Stimulated activated CD8-positive, alpha-beta memory T cell treated with anti-CD3 and anti-CD28 coated beads, Interleukin-7, amount 100 ng/mL, for 24 hours (primary cell): ENCODE measurements at regions not wholly inside any gene's neighbourhood (a gene's known extent, or its start where the extent isn't known, plus 50 kb on each side); places are given as distances from the start of the nearest gene placed in this dataset.

Experiments used
- DNase-seq: peaks from one replicate; pipeline ENCODE4 v3.0.0-alpha.2; 2020; ENCODE audit warnings: low read depth

DNA sequence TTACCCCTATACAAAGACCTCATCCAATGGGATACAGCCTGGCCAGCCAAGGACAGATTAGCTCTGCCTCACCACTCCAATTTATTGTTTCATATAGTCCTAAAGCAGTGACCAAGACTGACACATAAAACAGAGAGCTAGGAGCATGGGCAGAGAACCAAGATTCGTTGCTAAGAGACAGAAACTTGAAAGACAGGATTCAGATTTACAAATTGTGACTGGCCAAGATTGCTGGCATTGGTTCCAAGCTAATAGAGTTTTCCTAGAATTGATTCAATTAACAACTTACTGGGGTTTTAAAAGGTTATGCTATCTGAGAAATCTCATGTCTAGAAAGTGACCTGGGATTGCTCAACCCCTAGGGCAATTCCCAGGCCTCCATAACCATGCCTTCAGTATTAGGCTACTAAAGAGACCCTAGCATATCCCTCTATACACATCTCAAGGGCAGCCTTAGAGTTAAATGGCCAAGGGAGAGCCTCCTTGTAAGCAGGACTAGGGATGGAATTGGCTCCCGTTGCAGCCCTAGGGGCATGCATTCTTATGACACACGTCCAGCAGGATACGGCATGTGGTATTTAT, 75.6 kb downstream of the ICOS start:
- no peak for DNase-seq

DNA sequence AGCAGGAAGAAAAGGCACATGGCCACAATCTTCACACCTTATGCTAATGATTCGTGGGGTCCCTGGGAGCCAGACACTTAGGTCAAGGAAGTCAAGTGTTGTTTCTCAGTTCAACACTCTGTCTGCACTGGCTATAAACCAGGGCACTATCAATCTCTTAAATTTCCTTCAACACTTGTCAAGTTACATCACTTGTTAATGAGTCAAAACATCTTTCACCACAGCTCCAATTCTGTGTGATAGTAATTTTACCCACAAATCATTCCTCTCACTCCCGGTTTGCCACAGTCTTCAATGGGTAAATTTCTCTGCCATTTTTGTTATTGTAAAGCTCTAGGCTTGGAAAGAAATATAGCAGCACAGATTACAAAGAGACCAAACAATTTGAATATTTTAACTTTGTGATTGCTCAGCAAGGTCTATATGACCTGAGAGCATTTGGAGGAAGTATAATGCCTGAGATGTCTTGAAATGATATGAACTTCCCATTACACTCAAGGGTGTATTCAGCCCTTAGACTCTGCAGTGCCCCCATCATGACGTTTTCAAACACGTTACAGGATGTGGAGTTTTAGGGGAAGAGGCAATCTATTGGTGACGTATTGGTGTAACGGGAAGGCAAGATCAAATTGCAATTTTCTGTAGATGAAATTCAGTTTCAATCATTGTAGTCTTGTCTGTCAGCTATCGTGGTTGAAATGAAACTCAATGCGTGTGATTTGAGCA, 78.7 kb downstream of the ICOS start:
- no peak for DNase-seq

DNA sequence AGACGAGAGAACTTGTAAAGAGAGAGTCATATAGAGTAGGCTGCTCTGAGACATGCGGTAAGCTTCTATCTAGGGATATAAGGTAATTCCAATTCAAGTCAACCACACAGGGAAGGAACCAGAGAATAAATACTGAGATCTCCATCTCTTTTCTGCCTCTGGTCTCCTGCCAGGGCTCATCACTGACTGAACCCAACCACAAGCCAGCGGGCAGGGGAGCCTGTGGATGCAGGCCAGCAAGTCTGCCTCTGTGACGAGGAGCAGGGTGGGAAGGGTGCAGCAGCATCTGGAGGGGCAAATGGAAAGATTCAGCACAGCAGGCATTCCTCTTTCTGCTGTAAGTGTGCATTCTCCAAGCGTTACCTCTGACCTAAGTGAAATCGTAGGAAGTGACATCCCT, 82.2 kb downstream of the ICOS start:
- DNase-seq: no peak

DNA sequence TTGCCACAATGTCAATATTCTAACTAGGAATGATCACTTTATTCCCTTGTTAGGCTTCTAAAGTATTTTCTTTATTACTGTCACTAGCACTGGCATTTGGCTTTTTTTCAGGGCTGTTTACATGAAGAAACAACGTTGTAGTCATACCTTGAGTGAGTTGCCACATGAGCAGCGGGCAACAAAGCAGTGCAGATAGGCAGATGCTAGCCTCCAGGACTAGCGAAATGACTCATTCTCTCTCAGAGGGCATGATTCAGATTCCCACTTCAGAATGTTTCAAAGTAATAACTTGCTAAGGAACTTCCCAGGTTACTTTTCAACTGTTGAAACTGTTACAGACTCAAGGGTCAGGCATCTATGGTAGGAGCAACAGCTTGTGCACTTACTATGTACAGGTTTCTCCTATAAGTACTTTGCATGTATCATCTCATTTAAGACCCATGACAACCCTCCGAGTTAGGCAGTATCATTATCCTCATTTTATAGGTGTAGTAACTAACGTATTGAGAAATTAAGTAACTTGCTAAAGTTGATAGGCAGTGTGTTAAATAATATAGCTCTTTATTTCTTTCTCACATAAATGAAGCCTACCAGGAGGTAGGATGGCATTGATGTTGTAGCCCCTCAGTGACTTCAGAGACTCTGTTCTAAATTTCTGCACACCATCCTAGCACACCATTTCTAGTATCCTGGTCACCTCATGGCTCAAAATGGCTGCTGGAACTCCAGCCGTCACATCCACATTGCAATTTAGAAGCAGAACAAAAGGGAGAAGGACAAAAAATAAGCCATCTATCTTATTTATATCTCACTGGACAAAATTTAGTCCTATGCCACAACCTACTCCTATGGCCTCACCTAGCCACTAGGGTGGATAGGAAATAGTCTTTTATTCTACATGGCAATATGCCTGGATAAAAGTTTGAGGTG, 83.3 kb downstream of the ICOS start:
- DNase-seq: no peak

DNA sequence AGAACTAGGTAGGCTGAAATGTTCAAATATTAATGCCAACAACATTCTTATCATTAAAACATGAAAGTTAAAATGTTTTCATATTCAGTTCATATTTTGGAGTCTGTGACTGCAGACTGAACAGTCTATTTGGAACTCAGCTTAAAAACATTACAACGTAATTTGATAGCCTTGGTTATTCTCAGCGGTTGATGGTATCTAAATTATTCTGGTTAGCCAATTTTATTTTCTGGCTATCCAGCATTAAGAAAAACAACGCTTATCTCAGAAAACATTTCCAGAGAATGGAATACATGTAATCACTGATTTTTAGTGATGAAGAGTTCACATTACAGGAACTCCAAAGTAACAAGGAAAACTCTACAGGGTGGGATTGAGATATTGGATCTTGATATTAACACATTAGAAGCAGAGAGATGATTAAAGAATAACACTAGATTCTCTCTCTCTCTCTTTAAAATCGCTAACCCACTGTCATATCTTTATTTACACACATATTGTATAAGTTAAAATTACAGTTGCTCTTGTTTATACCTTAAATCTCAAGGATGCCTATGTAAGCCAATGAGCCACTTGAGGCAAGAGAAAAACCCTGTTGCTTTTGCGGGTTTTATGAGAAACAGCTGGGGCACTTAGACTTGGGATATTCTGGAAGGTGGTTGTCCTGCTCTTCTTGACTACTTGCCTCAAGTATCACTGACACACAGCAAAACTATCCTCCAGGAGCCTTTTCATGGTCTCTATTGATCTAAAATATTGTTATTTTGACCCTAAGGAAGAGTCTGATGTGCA, 84.9 kb downstream of the ICOS start:
- no peak for DNase-seq

DNA sequence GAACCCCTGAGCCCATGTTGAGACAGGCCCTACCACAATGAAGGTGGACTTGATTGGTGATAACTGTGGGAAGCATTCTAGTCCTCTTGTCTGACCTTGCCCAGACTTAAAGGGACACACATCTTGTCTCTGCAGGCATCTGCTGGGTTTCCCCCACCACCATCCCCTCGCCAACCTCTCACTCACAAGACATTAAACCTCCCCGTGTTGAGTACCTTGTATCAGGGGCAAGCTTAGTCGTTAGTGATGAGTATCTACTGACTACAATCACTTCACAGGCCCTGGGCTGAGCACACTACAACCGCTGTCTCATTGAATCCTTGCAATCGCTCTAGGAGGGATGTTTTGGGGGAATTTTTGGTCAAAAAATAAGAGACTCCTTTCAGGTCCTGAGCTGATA, 86.0 kb downstream of the ICOS start:
- no peak for DNase-seq

DNA sequence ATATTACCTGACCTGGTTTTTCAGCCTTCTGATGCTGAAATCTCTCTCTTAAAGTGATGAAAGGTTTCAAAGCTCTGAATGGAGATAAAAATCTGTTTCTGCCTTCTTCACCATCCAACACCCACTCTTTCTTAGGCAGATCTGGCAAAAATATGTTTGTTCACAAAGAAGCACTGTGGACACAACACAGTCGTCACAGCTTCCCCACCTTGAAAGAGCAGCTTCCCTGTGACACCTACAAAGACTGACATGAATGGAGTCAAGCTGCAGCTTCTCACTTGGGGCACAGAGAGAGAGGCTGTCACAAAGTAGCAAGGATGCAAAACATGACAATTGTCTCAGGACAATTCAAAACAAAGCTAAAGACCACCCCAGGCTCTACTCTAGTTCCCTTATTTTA, 86.5 kb downstream of the ICOS start:
- DNase-seq: no peak

DNA sequence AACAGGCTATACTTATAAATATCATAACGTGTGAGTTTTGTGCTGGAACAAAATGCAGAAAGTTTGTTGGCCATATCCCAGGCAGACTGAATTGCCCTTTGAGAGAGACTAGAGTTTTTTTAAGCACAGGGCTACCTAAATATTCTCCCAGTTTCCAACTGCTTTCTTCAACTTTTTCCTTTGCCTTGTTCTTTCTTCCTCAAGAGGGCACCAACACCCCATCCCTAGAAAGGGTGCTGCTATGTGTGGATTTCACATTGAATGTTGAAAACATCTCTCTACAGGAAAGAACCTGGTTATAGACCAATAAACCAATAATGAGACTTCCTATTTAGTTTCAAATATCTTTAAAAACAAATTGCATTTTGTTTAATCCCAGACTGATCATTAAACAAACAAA, 87.9 kb downstream of the ICOS start:
- no peak for DNase-seq

DNA sequence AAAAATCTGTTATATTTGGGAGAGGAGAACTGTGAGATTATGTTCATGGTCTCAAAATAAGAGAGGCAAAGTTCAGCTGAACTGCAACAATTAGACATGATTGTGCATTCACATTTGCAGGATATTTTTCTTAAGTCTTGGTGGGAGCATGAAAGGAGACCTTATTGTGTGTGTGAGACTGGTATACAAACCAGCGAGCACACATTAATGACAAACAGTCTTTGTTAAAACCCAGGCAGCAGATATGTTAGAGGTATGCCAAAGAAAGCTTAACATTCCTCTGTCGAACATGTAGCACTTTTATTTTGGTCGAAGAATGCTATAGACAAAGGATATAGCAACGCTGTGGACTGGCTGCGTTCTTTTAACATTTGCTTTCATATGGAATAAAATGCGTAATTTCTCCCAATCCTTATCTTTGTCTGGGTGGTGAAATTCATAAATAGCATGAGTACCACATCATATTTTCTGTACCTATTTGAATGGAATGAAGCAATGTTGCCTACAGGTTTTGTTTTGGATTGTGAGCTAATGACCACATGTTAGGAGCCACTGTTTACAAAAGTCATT, 88.4 kb downstream of the ICOS start:
- DNase-seq: no peak

DNA sequence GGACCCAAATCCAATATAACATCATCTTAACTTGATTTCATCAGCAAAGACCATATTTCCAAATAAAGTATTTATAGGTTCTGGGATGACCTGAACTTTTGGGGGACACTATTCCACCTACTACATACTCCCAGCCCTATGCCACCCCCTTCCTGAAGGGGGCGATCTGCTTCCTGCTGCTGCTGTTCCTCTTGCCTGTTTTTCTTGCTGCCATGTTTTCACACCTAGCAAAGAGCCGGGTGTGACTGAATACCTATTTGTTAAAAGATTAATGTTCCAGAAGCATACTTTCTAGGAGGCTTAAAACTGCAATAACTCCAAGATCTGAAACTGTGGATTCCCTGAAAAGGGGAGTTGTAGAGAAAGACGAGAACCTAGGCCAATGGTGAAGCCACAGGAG, 89.7 kb downstream of the ICOS start:
- DNase-seq: no peak

DNA sequence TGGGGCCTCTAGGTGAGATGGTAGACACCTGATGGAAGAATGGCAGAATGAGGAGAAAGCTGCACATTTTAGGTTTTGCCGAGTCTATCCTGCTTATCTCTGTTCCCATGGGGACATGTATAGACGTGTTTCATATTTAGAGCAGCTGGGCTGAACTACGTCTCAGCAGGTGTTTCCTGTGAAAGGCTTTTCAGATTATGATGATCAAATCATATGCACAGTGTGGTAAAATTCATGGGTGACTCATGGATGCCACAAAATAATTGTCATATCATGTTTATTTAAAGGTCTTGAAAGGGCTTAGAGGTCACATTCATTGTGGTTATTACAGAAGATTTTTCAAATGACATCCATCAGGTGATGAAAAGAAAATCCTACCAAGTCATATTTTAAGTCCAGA, 90.5 kb downstream of the ICOS start:
- DNase-seq: no peak

DNA sequence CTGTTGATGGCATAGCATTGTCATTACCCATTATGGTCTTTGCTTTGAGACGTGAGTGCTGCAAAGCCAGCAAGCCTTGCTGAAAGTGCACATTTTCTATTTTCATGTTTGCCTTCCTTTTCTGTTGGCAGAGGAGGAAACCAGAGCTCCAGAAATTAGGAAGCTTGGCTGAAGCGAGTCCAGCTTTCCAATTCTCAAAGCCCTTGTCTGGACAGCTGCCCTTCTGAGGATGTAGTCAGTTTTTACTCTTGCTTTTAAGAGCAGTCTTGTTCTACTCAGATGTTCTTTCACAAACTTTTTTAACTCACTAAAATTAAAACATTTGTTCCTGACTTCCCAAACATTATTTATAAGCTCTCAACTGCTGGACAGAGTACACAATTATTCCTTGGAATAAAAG, 93.8 kb downstream of the ICOS start:
- no peak for DNase-seq

DNA sequence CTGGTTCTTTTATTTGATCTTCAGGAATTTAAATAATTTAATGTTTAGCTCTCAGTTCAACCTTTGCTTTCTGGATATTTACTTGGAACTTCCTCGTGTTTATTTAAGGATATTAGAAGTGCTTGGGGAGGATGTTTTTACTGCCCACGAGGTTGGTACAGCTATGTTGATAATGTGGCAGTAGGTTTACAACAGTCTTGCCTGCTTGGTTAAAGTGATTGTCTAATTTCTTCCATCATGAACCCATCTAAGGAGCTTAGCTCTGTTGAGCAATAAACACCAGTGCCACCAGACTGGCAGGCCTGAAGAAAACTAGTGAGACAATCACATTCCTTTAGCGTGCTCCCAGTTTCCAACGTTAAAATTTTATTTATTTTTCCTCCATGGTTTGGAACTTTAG, 94.5 kb downstream of the ICOS start:
- DNase-seq: no peak

DNA sequence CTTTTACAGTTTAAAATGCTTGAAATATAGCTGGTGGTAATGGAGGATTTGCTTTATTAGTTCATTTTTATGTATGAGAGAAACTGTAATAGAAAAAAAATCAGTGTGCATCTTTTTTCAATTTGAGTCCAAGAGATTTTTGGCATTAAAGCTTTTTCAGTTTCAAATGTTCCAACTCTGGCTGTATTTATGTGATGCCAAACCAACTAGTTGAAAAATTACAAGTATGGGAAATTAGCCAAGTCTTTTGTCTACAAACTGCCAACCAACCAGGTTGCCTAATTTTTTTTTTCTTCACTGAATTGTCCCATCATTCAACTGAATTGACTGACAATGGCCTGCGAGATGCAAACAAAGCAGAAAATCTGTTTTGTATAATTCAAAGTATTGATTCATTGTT, 95.7 kb downstream of the ICOS start:
- no peak for DNase-seq

DNA sequence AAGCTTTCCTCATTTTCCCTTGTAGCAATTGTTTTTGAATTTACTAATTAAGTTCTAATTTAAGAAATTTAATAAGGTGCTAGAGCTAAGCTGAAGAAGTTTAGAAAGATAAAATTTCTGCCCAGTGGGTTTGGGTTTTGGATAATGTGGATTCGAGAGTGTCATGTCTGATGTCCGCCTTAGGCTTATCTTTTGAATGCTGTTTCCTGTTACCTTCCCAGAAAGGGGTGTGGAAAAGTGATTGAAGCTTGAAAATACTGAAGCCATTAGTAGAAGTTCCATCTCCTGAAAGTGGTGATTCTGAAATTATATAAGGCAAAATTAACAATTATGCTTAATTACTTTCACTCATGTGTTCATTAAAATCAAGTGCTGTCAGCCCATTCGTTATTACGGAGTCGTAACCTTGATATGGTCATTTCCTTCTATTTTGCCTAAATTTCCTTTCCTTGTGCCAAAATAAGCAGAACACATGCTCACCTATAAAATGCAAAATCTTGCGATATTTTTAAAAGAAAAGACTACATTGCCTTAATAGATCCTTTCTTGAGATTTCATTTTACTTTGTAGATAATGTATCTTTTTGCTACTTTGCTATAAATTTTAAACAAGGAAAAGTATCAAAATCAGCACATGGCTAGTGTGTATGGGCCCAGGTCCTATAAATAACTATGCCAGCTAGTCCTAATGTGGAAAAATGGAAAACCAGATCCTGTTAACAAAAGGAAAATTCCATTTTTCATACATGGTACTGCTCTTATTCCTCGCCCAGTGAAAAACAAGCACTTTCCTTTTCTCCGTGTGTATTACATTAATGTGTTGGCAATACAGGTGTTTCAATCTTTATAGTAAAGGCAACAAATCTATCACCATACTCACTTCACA, 97.3 kb downstream of the ICOS start:
- no peak for DNase-seq

DNA sequence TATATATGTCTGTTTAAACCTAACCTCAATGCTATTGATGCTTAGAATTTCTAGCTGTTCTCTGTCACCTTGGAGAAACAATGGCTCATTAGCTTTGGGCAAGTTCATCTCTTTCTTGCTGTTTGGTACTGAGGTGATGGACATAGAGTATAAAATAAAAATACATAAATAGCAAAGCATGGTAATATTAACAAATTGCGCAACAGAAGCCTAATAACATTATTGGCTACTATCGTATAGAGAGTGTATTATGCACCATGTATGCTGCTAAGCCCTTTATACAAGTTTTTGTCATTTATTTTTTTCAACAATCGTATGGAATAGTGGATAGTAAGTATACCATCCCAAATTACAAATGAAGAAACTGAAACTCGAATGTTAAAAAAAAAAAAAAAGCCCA, 100.1 kb downstream of the ICOS start:
- DNase-seq: no peak

DNA sequence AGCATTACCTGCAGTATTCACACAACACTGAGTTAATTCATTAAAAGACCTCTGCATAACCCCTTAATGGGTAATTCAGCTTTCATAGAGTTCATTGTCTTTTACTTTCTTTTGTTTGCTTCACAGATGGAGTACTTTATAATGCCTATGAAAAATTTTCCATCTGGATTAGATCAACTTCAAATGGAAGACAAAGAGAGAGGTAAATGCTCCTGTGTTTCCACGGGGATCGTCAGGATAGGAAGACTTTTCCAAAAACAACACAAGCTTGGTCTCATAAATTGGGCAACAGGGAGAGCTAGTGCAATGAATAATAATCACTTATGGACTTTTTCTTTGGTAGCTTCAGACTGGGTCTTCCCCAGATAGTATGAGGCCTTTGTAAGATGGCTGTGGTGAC, 100.7 kb downstream of the ICOS start:
- no peak for DNase-seq

DNA sequence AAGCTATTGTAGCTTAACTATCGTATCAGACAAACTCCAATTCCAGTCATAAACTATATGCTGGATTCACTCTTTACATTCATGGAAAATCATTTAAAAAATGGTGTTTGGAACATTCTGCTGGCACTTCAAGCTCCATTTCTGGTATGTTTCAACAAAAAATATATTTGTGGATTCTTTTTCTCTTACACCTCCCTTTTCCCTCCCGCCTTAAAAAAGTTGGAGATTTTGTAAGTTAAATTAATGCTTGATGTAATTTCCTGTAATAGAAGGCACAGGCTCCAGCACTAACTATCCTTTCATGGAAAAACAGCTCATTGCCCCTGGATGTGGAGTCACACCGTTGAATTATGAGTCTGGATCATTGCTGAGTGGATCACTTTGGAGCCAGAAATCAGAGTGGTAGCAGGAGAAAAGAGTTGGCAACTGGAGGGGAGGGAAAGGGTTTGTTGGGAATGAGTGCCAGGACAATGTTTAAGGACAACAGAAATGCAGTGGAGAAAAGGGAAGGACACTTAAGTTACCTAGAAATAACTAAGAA, 102.8 kb downstream of the ICOS start:
- no peak for DNase-seq

DNA sequence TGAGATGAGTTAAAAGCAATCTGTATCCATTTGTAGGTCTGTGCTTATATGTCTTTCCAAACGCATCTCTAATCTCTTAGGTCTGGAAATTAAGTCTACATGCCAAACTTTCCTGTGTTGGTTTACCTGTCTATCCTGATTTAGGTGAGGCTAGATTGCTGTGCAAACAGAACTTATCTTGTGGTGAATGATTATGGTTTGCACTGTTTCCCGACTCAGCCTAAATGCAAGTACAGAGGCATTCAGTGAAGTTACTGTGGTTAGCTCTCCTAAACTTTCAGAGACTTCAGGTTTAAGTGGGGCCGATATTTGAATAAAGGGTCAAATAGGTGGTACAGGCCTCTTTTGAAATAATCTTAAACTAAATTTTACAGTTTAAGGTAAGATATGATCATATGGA, 103.5 kb downstream of the ICOS start:
- DNase-seq: no peak

DNA sequence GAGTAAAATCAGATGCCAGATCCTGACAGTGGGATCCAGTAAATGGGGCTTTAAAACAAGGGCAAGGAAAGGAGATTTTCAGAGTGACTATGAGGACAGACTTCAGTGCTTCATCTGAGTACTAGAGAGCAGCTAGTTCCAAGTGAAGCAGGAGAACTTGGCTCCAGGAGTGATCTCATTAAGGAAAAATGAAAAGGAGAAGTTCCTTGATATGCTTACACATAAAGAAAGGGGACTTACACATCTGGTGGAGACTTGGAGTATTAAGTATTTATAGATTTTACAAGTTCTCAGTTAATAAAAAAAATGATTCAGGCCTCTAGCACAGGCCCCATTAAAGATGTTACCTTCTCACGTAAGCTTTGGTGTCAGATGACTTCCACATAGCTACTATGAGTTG, 105.8 kb downstream of the ICOS start:
- DNase-seq: no peak

DNA sequence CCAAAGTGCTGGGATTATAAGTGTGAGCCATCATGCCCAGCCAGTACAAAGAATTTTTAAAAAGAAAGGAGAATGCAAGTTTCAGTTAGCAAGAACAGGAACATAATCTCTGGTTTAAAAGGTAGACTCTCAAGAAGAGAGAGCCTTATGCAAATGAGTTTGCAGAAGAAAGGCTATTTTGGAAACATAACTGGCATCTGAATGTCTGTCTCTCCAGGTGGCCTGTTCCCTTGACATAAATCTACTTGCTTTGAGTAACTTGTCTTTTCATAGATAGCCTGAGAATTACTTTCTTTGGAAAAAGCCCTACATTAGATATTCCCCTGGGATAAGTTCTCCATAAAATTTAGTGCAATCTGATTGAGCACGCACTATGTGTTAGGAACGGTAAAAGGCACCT, 109.6 kb downstream of the ICOS start:
- no peak for DNase-seq
